ENCODE measurements at regions not wholly inside any gene's neighbourhood (a gene's known extent, or its start where the extent isn't known, plus 50 kb on each side); places are given as distances from the start of the nearest gene placed in this dataset.

- TF ChIP-seq CTCF (IDR thresholded peaks at IDR 0.05; ENCODE audit: poor library complexity) (no peak), EZH2phosphoT487 (IDR thresholded peaks at IDR 0.05; ENCODE audit: low read depth, severe bottlenecking, unreplicated experiment) (no peak)
These were observed 597.8 kb upstream of the VRK2 start for GRCh38 chr2:57448816-57449215.

All from hepatocyte (in vitro differentiated cells).